ENCODE measurements at regions not wholly inside any gene's neighbourhood (a gene's known extent, or its start where the extent isn't known, plus 50 kb on each side); places are given as distances from the start of the nearest gene placed in this dataset.
"Not testable (repeated sequence)": the region's sequence is repeated elsewhere in the genome, so short reads cannot be mapped to it uniquely, and the experiment has no call there.

GRCh38 chr9:19876569-19877316 lies 87.9 kb upstream of the SLC24A2 start:
- H3K4me1 ChIP-seq = no peaks in the 10 kb centered on the region
- no peak overlapping the region for H3K9ac ChIP-seq
- H2AFZ ChIP-seq (replicated peaks) = no peak overlapping the region
- no peak overlapping the region for H3K4me2 ChIP-seq
- Mint-ChIP-seq H3K9me3 (peaks cover 2% of the 10 kb centered on the region), H3K36me3 (no peaks in the 10 kb centered on the region), H3K4me3 (no peak overlapping the region), H3K4me1 (no peaks in the 10 kb centered on the region), H3K27ac (no peak overlapping the region), H3K27me3 (ENCODE audit: insufficient read depth, low read depth) (peaks cover 2% of the 10 kb centered on the region)
- TF ChIP-seq EZH2phosphoT487 (IDR thresholded peaks at IDR 0.05) (no peak), CTCF (IDR thresholded peaks at IDR 0.05) (no peak)
- H3K9me3 ChIP-seq (ENCODE audit: low read depth) = no peaks in the 10 kb centered on the region
- H4K20me1 ChIP-seq (ENCODE audit: low read depth) = no peaks in the 10 kb centered on the region
- no peak overlapping the region for H3K27ac ChIP-seq
- DNase-seq (ENCODE audit: low spot score) = no peak
- no peak overlapping the region for H3K4me3 ChIP-seq
- H3K27me3 ChIP-seq = no peaks in the 10 kb centered on the region
- H3K79me2 ChIP-seq (ENCODE audit: low read depth) = no peaks in the 10 kb centered on the region
- H3F3A ChIP-seq (ENCODE audit: low read depth) = no peaks in the 10 kb centered on the region
- H3K36me3 ChIP-seq = no peaks in the 10 kb centered on the region

DNA sequence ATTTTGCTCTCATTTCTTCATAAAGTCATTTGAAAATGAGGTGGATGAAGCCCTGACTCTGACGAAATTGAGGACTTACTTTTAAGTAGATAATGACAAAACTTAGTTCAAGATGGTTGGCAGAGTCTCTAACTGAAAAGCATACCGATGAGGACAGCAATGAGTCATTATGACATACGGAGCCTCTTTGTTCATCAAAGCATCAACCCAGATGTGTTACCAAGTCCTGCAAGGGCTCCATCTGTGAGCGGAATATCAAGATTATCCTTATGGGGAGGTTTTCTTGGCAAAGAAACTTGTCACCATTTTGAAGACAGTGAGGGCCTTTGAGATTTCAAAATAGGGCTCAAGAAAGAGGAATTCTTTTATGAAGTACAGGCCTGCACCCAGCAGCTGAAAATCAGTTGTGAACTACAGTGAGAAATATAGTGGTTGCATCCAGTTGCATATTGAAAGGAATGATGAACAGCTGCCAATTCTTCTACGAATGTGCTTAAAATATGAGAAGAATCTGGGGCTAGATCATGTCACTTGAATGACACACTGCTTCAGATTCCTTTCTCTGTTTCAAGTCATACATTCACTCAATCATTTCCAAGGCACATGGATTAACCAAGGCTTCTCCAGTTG lies 86.6 kb upstream of the SLC24A2 start:
- H3K4me1 Mint-ChIP-seq = no peaks in the 10 kb centered on the region
- H3K9me3 Mint-ChIP-seq = peaks cover 7% of the 10 kb centered on the region
- Histone ChIP-seq H4K20me1 (ENCODE audit: low read depth) (no peaks in the 10 kb centered on the region), H3K79me2 (ENCODE audit: low read depth) (no peaks in the 10 kb centered on the region), H3F3A (ENCODE audit: low read depth) (no peaks in the 10 kb centered on the region), H3K27me3 (no peaks in the 10 kb centered on the region), H2AFZ (replicated peaks) (no peak overlapping the region), H3K4me3 (no peak overlapping the region), H3K9ac (no peak overlapping the region), H3K4me2 (no peak overlapping the region), H3K4me1 (no peaks in the 10 kb centered on the region), H3K36me3 (no peaks in the 10 kb centered on the region), H3K9me3 (ENCODE audit: low read depth) (no peaks in the 10 kb centered on the region), H3K27ac (no peak overlapping the region)
- no peak overlapping the region for H3K4me3 Mint-ChIP-seq
- H3K27me3 Mint-ChIP-seq (ENCODE audit: insufficient read depth, low read depth) = peaks cover 2% of the 10 kb centered on the region
- DNase-seq (ENCODE audit: low spot score) = no peak
- H3K36me3 Mint-ChIP-seq = no peaks in the 10 kb centered on the region
- no peak overlapping the region for H3K27ac Mint-ChIP-seq
- TF ChIP-seq CTCF (IDR thresholded peaks at IDR 0.05) (no peak), EZH2phosphoT487 (IDR thresholded peaks at IDR 0.05) (no peak), EZH2 (IDR thresholded peaks at IDR 0.05) (no peak)

GRCh38 chr9:19873188-19873587 lies 84.4 kb upstream of the SLC24A2 start:
- H3K4me1 ChIP-seq; H4K20me1 ChIP-seq (ENCODE audit: low read depth); H2AFZ ChIP-seq (replicated peaks); H3K4me1 Mint-ChIP-seq; H3K79me2 ChIP-seq (ENCODE audit: low read depth); H3K4me2 ChIP-seq; H3K9ac ChIP-seq; DNase-seq (ENCODE audit: low spot score); H3K4me3 Mint-ChIP-seq; H3K9me3 Mint-ChIP-seq; H3K27ac ChIP-seq; H3K27me3 Mint-ChIP-seq (ENCODE audit: insufficient read depth, low read depth); H3K36me3 ChIP-seq; H3K9me3 ChIP-seq (ENCODE audit: low read depth); H3K36me3 Mint-ChIP-seq; H3K27ac Mint-ChIP-seq; H3K4me3 ChIP-seq; H3F3A ChIP-seq (ENCODE audit: low read depth); H3K27me3 ChIP-seq: not testable (repeated sequence)

DNA sequence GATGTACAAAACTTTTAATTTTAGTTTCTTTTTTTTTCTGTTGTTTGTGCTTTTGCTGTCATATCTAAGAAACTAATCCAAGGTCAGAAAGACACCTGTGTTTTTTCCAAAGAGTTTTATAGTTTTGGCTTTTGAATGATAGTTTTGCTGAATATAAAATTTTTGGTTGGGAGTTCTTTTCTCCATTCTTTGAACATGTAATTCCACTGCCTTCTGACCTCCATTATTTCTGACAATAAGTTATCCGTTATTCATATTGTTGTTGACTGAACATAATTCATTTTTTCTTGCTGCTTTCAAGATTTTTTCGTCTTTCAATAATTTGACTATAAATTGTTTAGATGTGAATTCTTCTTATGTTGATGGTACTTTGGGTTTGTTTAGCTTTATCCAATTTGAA lies 82.2 kb upstream of the SLC24A2 start:
- Histone ChIP-seq H3K9ac (no peak overlapping the region), H3K36me3 (no peaks in the 10 kb centered on the region), H2AFZ (replicated peaks) (no peak overlapping the region), H3K79me2 (ENCODE audit: low read depth) (no peaks in the 10 kb centered on the region), H4K20me1 (ENCODE audit: low read depth) (no peaks in the 10 kb centered on the region), H3K27ac (no peak overlapping the region), H3F3A (ENCODE audit: low read depth) (no peaks in the 10 kb centered on the region), H3K4me3 (no peak overlapping the region), H3K27me3 (no peaks in the 10 kb centered on the region), H3K4me1 (no peaks in the 10 kb centered on the region), H3K9me3 (ENCODE audit: low read depth) (no peaks in the 10 kb centered on the region), H3K4me2 (no peak overlapping the region)
- no peak overlapping the region for H3K27ac Mint-ChIP-seq
- TF ChIP-seq EZH2 (IDR thresholded peaks at IDR 0.05) (no peak), EZH2phosphoT487 (IDR thresholded peaks at IDR 0.05) (no peak), CTCF (IDR thresholded peaks at IDR 0.05) (no peak)
- no peaks in the 10 kb centered on the region for H3K36me3 Mint-ChIP-seq
- peaks cover 7% of the 10 kb centered on the region for H3K9me3 Mint-ChIP-seq
- H3K4me3 Mint-ChIP-seq = no peak overlapping the region
- H3K4me1 Mint-ChIP-seq = no peaks in the 10 kb centered on the region
- no peak for DNase-seq (ENCODE audit: low spot score)
- H3K27me3 Mint-ChIP-seq (ENCODE audit: insufficient read depth, low read depth) = peaks cover 2% of the 10 kb centered on the region

Data from neural progenitor cell (in vitro differentiated cells).